NCI-H748 treated with DMSO at 0.1 percent for 48 hours (cell line): ENCODE measurements at regions not wholly inside any gene's neighbourhood (a gene's known extent, or its start where the extent isn't known, plus 50 kb on each side); places are given as distances from the start of the nearest gene placed in this dataset.
A peak's percentile ranks its signal among the peaks of the same experiment; 100 is the strongest.
"Not testable (repeated sequence)": the region's sequence is repeated elsewhere in the genome, so short reads cannot be mapped to it uniquely, and the experiment has no call there.

Experiments used
- DNase-seq: peaks from one replicate; lab custom pipeline; 2025; lab: John Stamatoyannopoulos, UW

DNA sequence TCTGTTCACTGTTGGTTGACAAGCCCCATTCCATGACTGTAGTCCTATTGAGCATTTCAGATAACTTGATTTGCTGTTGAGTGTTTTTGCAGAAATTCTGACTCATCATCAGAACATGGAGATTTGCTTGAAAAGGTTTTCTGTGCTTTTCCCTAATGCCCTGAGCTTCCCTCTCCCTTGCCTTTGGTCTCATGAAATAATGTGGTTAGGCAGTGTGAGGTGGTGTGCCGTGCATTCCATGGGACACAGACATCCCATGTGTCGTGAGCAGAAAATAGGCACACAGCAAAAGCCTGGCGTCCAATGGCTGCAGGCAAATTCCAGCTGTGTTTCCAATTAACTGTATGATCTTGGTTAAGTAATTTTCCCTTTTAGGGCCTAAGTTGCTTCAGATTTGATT is 197.4 kb downstream of the DLEU7 start:
- DNase-seq, result no peak

GRCh38 chr13:50649211-50649610 is 194.3 kb downstream of the DLEU7 start:
- DNase-seq, result no peak

DNA sequence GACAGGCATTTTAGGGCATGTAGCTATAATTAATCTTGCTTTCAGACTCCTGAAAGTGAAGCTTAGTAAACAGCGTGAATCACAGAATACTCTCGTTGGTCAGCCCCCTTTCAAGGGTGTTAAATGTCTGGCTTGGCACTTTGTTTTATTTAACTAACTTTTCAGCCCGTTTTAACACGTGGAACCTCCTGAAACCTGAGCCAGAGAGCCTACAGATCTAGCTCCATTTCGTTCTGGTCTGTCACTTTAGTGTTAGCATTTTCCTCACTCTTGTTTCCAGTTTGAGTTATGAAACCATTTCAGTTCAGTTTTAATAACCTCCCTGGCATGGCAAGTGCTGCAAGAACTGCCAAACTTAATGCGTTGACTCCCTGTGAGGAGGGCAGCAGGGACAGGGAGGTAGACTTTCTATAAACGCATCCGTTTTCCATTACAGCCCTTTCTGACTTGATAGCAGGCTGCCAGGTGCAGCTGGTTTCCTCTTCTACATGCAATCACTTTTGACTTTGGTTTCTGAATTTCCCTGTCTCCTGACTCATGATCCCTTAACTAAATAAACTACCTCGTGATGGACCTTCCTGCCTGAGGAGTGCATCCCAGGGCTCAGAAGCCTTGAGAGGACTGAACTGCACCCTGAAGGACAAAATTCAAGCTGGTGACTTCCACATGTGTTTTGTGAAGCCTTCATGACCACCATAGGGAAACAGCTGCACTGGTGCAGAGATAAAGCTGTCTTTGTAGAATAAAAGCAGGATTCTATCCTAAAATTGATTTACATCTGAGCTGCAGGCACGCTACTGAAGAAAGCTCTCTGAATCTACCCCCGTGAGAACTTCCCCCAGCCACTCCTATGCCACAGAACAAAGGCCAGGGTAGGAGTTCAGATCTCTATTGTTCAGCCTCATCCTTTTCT is 192.6 kb downstream of the DLEU7 start:
- no peak for DNase-seq

GRCh38 chr13:50651922-50652321 is 191.6 kb downstream of the DLEU7 start:
- DNase-seq, result no peak

- DNase-seq, result no peak
Measured at GRCh38 chr13:50654331-50654730, 189.2 kb downstream of the DLEU7 start.

GRCh38 chr13:50661881-50662280 is 181.6 kb downstream of the DLEU7 start:
- not testable (repeated sequence) for DNase-seq

GRCh38 chr13:50664951-50665350 is 178.5 kb downstream of the DLEU7 start:
- DNase-seq, result no peak

- no peak for DNase-seq
Measured at GRCh38 chr13:50668049-50668448, 175.4 kb downstream of the DLEU7 start.

DNA sequence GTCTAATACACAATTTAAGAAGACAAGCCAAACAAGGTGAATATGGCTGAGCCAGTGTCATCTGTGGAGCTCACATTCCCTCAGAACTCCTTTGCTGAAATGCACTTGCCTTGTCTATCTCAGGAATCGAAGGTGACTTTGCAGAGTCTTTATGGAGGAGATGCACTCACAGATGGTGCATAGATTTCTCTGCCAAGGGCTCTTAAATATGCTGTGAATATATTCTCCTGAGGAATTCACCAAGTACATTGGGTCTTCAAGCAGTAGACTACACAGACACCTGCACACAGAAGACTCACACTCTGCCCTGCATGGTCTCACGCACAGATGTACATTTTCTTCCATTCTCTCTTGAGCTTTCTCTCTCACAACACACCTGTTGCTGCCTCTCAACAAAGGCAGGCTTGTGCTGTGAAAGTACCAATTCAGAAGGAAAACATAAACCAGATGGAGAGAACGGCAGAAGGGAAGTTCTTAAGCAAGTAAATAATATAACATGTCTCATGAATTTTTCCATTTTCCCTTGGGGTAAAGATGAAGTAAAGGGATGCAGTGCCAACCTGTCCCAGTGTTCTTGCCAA is 174.7 kb downstream of the DLEU7 start:
- DNase-seq, result no peak

DNA sequence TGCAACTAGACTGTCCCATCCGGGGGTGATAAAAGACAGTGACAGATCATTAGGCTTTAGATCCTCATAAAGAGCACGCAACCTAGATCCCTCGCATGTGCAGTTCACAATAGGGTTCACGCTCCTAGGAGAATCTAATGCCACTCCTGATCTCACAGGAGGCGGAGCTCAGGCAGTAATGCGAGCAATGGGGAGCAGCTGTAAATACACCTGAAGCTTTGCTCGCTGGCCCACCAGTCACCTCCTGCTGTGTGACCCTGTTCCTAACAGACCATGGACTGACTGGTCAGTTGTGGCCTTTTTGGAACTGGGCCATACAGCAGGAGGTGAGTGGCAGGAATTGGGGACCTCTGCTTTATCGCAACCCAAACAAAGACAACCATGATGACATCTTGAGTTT is 173.2 kb downstream of the DLEU7 start:
- DNase-seq, result no peak

DNA sequence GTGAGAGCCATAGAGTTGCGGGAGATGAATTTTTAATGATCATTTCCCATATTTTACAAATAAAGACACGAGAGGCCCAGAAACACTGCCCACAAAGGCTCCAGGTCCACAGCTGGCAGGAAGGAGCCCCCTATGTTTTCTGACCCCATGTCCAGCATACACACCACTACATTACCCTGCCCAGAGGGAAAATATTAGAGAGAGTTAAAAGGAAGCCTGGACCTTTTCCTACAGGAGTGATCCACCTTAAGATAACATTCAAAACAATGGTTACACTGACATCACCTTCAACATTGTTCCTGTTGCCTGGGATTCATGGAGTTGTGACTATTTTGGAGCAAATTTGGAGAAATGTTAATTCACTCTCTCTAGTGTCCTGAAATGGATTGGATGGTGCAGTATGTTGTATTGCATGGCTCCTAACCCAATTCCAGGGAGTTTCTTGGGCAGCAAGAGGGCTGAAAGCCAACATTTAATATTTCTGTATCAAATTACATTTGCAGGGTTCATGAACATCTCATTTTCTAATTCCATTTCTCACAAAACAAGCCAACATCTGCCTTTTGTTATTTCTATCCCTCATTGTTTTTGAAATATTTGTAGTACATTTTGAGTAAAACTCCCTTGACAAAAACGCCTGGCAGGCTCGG is 172.5 kb downstream of the DLEU7 start:
- no peak for DNase-seq

- DNase-seq, result no peak
Measured at GRCh38 chr13:50671497-50671850, 172.0 kb downstream of the DLEU7 start.

- no peak for DNase-seq
Measured at GRCh38 chr13:50672025-50672424, 171.5 kb downstream of the DLEU7 start.

DNA sequence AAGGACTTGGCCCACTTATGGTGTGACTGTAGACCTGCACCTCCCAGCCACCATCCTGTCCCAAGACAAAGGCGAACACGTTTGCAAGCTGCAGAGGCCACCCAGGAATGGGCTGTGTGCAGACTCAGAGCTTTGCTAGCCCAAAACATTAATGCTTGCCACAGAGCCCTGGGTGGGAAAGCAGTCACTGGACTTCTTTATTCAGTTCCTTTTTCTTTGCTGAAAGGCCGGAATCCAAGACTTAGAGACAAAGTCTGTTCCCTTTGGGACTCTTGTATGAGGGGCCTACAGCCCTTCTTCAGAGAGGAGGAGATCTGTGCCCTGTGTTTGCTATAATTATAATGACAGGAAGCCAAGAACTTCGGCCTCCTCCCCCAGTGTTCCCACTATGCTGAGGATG is 167.8 kb downstream of the DLEU7 start:
- no peak for DNase-seq

DNA sequence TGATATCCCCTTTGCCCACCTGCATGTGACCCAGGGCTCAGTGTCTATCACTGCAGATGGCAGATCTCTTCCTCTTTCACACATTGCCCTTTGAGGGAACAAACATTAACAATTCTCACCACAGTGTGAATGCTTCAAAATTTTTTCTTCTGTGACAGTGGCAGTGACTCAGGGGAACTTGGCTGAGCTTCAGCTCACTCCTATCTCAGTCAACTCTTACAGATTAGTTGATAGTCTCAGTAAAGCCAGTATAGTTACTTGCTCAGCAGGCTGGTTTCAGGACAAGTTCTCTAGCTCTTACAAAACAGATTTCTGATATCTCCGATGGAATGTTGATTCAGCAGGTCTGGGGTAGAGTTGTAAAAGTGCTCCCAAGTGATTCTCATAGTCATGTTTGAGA is 166.9 kb downstream of the DLEU7 start:
- DNase-seq, result no peak

GRCh38 chr13:50677258-50677657 is 166.2 kb downstream of the DLEU7 start:
- no peak for DNase-seq

GRCh38 chr13:50677687-50678463 is 165.6 kb downstream of the DLEU7 start:
- DNase-seq, result peak; percentile 28

DNA sequence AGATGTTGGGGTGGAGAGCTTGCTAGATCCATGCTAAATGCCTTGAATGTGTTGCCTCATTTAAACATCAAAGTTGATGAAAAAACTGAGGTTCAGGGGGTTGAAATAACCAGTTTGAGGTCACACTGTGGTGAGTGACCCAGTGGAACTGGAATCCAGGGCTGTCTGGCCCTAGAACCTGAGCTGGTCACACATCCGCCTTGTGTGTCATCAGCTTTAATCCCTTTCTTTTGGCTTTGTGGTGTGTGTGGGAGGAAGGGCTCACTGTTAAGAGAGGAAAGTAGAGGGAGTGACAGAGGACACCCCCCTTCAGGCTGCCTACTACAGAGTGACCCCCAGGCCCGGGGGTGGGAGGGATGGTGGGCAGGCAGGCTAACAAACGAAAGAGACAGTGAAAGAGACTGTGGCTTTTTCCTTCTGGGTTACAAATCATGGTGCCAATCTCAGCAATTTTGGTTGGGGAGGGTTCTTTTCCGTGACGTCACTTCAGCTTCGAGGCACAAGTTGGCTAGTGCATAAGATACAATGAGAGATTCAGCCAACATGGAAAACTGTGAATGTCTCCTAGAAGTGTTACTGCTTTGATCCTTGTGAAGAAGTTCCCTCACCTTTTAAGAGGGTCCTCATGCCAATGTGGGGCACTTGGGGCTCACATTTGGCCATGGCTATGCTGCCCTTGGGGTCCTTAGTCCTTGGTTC is 164.9 kb downstream of the DLEU7 start:
- no peak for DNase-seq

GRCh38 chr13:50679321-50679720 is 164.2 kb downstream of the DLEU7 start:
- DNase-seq, result no peak

DNA sequence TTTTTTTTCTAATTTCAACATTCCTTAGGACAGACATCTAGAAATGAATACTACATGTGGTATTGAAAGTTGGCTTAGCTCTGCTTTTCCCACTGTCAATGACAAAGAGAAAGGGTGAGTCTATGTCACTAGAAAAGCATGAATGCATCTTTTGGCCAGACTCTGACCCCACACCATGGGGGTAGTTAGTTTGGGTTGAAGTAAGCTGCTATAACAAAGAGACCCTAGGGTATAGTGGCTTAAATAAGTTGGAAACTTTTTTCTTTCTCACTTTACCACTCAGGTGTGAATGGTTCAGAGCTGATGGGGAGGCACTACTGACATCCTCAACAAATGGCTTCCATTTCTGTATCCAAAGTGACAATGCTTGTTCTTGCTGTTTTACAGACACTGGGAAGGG is 161.5 kb downstream of the DLEU7 start:
- DNase-seq, result no peak

DNA sequence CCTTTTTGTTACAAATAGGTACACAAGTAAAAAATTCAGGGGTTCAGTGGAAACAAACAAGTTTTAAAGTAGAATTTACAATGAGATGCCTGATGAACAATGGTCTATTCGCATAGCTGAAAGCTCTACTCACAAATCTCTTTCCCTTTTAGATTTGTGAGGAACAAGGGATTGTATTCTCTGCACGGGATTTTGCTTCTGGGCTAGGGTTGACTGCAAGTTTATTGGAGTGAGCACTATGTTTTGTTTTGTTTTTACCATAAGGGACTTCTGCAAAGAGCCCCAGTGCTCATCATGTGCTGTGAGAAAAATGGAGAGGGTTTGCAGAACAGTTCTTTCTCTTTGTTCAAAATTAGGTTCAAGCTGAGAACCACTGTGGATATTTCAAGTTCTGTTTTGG is 160.5 kb downstream of the DLEU7 start:
- DNase-seq, result no peak

- no peak for DNase-seq
Measured at GRCh38 chr13:50684366-50684765, 159.1 kb downstream of the DLEU7 start.
